ENCODE measurements at regions not wholly inside any gene's neighbourhood (a gene's known extent, or its start where the extent isn't known, plus 50 kb on each side); places are given as distances from the start of the nearest gene placed in this dataset.

DNA sequence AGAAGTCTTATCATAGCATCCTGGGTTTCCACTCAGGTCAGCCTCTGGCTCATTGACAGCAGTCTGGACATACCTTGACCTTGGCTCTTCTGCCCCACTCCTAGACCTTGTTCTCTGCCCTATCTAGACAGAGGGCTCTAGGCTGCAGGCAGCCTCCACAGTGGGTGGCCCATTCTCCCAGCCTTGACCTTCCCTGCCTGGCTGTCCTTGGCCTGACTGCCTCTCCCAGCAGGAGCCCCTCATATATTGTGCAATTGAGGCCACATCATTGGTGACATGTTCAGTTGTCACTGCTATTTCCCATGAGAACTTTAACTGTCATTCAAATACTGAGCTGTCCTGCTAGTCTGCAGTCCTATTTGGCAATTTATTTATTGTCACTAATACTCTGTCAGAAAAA, 503.4 kb downstream of the PLXNA4 start:
- no peak for DNase-seq

DNA sequence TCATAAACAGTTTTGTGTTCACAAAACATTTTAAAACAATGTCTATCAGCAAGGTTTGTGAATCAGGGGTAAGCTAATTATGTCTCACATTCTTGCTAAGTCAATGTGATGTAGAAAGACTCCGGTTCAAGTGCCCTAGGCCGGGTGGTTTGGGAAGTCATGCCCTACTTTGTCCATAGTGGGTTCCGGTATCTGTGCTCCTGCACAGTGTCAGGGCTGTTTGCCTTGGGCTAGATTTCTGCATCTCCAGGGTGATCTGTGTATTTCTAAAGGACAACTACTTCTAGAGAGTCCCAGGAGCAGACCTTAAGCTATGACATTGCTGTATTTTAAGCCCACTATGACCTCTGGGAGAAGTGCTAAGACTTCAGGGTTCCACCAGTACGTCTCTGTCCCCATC, 504.1 kb downstream of the PLXNA4 start:
- no peak for DNase-seq

DNA sequence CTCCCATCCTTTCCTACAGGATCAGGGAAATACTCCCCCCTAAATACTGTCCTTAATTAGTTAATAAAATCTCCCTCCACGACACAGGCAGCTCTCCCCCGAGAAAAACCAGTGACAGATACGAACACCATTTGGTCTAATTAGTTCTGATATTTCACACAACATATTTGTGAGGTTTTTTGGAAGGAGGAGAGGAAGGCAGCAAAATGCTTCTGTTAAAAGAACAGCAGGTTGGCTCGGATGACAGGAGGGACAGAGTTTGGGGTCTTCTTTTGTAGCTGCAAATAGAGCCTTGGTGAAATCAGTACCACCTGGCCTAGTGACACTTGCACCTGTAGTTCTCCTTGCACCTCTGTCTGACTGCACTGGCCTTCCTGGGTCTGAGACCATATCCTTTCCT, 507.0 kb downstream of the PLXNA4 start:
- no peak for DNase-seq

DNA sequence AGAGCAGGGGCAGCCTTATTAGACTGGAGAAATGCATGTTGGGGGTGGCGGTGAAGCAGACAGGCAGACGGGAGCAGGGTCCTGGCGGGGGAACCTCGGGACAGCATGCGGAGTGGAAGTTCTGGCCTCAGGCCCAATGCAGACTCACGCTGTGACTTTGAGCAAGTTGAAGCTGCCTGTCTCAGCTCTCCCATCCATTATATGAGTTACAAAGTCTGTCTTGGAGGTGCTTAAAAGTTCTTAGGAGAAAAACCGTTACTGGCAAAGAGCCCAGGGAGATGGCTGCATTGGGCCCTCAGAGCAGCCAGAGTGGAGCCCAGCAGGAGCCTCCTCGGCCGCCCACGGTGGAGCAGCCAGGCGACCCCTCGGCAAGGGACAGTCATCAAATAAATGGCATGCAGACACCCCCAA, 509.5 kb downstream of the PLXNA4 start:
- DNase-seq = no peak

DNA sequence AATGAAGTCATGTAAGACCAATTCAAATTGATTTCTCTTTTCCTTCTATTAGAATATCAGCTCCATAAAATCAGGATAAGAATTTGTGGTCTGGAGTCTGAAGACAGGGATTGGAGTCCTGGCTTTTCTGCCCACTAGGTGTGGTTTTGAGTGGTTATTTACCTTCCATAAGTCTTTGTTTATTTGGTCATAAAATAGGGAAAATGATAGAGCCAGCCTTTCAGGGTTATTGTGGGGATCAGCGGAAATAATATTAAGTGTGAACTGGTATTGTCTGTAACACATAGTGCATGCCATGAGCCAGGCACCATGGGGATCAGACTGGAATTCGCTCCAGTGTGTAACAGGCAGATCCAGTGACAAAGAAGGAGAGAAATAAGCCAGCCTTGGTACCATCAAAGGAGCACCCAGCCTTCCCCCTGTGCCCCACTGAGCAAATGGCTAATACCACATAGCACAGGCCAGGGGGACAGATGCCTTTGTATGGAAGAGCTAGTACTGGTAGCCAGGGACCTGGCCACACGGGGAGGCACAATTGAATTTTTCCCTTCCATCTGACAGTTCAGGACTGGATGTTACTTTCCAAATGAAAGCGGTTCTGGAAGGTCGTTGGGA, 509.7 kb upstream of the PODXL start:
- DNase-seq = no peak

DNA sequence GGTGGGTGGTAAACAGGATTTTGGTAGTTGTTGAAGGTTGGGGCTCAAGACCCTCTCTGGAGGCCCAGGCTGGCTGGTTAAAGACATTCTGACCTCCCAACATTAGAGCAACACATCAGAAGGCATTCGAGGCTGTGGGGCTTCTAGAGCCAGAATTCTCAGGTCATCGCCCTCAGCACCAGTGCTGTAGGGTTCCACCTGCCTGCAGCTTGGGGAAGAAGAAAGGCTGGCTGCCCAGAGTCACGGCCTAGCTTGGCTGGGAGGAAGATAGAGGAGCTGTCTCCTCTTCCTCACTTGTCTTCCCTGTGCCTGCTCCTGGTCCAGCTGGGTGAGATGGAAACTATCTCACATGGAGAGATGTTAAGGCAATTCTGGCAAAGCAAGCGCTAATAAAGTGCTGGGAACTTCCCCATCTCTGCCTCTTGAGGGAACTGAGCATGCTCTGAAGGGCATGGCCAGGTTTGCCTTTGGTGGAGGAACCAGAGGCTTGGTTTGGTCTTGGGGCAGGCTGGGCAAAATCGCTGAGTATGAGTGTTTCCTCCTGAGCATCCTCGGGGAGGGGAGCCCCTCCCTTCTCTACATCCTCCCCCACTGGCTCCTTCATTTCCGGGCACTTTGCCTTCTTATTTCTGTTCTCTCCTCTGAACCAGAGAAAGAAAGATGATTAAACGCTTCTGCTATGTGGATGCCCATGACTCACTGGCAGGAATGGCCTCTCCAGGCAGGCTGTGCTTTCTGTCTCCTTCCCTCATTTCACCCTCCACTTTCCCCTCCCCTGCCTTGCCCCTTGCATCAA, 509.0 kb upstream of the PODXL start:
- DNase-seq = no peak

DNA sequence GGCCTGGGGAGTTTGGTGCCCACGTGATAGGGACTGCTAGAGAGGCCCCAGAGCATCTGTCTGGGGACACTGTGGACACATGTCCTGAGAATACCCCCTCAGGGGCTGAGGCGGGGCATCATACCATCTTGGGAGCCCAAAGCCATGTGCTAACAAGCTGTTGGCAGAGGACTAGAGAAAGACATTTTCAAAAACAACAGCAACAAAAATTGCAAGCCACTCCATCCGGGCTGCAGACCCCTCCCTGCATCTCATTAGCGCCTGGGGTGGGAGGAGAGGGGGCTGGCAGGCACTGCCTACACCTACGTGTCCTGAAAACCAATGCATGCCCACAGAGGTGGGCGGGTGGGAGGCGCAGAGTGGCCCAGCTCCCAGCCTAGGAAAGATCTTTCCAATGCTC, 507.4 kb upstream of the PODXL start:
- DNase-seq = no peak

DNA sequence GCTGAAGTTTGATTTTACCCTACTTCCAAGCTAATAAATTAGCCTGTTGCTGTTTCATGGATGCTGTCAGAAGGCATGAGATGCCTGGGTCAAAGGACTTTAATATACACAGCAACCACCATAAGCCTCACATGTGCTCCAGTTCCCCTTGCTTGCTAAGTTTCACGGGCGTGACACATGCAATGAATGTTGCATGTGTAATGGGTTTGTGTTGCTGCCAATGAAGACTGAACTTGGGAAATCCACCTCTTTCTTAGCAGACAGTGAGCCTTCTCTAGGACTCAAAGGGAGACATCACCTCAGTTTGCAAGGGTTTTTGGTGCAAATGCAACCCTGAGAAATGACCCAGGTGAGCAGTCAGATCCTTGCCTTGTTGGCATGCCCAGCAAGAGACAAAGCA, 505.5 kb upstream of the PODXL start:
- DNase-seq = no peak

DNA sequence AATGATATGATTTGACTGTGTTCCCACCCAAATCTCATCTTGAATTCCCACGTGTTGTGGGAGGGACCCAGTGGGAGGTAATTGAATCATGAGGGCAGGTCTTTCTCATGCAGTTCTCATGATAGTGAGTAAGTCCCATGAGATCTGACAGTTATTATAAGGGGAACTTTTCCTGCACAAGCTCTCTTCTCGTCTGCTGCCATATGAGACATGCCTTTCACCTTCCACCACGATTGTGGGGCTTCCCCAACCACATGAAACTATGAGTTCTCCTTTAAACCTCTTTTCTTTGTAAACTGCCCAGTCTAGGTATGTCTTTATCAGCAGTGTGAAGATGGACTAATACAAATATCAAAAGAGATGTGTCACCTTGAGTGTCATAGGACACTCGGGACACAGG, 502.7 kb upstream of the PODXL start:
- no peak for DNase-seq

DNA sequence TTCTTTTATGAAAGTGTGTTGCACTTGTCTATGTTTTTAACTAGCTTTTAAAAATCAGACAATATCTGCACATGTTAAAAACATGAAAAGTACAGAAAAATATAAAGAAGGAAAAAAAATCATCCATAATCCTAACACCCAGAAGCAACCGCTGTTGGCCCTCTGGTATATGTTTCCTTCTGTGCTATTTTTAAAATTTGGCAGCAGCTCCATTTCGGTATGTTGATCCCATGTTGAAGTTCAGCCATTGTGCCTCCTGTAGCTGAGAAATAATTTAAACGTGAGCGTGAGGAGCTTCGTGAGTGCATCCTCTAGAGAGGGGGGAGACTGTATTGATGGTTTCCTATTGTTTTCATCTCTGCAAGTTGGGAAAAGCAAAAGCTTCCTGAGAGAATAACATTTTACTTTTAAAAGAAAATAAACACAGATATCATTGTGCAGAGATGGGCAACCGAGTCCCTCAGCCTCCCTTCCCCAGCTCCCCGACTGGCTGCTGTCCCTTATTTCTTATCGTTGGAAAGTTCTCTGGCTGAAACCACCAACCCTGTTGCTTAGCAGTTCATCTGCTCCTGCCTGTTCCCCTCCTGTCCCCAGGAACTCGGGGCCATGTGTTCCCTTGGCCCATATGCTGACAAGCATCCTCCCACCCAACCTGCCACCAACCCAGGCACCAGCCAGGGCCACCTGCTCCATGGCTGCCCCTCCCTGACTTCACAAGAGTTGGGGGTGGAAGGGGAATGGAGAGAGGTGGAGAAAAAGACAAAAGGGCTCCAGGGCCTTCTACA, 499.1 kb upstream of the PODXL start:
- DNase-seq = no peak

DNA sequence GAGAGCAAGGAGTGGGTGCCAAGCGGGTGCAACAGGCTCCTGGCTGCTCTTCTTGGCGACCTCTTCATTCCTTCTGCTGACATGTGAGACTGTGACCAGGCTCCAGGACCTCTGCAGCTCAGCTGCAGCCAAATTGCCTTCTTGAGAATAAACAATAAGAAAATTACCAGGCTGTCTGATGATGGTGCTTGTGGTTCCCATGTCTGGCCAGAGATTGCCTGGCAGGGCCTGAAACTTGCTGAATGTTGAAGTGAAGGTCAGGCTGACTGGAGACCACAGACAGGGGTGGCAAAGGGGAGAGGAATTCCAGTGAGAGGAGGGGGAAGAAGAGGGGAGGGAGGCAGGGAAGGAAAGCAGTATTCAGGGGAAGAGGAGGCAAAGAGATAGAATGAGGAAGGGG, 497.4 kb upstream of the PODXL start:
- no peak for DNase-seq

DNA sequence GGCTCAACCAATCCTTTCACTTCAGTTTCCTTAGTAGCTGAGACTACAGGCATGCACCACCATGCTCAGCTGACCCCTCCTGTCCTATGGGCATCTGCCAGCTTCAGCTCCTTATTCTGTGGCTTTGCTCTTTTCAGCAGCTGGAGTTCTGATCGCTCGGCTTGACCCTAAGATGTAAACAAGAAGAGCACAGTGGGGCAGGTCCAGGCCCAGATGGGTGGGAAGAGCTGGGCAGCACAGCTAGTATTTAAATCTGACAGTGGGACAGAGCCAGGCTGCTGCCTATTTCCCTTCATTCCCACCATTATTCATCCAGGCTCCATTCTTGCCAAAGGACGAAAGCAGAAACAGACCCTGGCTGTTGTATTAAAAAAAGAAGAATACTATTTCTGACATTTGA, 494.9 kb upstream of the PODXL start:
- DNase-seq = no peak

DNA sequence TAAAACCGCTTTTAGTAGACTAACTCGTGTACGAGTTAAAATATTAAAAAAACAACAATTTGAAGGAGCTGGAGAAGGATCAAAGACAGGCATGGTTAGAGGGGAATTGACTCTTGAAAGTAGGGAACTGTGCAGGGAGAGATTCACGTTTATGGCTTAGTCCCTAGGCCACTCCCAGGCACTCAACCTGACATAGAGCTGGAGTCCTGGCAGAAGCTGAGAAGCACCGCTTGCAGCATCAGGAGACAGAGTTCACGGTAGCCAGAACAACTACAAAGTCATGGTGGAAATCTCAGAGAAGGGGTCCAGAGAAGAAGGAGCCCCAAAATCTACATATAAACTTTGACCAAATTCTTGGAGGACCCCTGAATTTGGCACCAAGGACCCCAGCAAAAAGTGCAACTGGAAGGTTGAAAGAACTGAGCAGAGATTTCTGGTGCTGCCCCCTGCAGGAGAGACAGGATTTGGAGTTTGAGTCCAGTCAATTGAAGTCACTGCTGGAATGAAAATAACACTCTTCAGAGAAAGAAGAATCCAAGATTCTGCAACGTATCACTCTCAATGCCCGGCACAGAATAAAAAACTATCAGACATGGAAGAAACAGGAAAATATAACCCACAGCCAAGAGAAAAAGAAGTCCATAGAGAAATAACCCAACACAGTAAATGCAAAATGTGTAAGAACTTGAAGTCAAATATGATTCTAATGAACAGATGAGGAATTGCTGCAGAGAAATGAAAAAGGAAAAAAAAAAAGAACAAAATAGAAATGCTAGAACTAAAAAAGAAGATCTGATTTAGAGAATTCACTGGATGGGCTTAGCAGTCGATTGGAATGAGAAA, 493.3 kb upstream of the PODXL start:
- no peak for DNase-seq

DNA sequence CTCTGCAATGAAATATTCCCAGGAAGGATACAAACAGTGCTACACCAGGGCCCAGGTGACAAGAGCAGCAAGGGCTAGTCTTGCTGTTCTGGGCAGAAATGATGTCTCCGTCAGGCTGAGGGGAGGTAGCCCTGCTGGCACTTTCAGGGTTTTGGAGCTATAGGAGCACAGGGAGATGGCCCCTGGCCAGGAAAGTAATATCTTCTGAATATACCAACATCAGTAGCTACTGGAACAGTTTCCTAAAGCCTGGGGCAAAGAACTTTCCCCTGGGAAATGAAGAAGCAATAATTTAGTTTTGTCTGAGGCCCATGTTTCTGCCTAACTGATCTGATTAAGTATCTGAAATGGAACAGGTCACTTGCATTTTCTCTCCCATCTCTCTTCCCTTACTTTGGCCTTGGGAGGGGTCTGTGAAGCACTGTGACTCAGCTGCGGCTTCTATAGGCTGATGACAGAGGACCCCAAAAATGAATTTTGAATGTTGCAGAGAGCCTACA, 489.1 kb upstream of the PODXL start:
- DNase-seq = no peak

DNA sequence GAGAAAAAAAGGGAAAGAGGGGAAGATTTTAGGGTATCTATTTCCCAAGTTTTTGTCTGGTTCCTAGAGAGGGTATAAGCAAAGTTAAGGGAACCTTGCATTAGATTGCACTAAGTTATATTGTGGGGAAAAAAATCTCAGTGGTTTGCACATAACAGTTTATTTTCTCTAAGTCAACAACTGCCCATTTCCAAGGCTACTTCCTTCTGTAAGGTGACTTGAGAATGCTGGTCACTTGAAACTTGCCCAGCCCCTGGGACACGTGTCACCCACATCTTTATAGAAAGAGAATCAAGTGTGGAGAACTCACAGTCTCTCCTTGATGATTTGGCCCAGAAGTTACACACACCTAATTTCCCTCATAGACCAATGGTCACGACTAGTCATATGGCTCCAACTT, 488.6 kb upstream of the PODXL start:
- no peak for DNase-seq

DNA sequence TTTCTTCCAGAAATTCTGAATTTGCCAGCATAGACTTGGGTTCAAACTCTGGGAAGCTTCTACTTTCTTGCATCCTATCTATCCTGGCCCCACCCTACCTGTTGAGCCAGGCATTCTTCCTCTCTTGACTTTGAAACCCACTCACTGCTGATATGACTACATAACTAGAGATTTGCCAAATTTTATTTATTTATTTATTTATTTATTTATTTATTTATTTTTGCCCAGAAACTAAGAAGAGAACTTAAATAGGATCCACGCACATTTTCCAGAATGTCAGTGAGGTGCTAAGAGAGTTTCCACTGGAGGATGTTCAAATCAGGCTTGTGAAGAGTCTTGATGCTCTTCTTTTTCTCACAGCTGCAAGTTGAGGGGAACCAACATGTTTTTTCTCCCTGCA, 487.8 kb upstream of the PODXL start:
- no peak for DNase-seq

DNA sequence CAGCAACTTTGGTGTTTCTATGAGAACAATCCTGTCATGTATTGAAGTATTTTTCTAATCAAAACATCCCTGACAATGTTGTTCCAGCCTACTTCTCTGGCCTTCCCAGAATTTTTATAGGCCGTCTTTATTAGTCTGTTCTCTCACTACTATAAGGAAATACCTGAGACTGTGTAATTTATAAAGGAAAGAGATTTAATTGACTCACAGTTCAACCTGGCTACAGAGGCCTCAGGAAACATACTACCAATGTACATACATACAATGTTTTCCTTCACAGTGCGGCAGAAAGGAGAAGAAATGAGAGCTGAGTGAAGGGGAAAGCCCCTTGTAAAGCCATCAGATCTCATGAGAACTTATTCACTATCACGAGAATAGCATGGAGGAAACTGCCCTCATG, 484.7 kb upstream of the PODXL start:
- no peak for DNase-seq

DNA sequence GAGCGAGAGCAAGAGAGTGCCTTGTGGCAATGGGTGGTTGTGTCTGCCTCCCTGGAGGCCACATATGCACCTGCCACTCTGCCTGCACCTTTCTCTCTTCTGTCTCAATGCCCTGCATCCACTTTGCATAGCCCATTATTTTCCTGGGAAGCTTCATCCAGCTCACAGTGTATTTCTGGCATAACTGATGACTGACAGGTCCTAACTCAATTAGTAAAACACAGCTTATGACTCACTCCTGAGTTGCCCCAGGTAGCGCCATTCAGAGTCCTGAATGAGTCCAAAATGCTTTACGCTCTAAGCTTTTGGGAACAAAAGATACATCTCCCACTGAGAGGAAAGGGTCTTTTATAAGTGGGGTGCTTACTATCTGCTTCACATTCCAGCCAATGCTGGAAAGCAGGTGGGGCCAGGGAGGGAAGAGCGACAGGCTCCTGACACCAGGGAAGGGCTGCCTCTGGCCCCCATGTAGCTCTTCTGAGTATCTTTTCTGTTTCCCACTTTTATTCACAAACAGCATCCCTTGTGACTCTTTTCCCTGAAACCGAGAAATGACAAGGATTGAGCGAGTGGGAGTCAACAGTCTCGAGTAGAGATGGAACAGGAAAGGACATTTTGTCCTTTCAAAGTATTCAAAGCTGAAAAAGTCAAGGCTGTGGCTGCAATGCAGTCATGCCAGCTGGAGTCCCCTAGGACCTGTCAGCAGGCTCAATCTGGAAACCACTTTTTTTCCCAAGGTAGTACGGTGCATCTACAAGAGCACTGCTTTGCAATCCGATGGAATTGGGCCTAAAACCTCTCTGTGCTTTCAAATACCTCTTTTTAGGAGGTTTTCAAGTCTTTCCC, 479.3 kb upstream of the PODXL start:
- no peak for DNase-seq

DNA sequence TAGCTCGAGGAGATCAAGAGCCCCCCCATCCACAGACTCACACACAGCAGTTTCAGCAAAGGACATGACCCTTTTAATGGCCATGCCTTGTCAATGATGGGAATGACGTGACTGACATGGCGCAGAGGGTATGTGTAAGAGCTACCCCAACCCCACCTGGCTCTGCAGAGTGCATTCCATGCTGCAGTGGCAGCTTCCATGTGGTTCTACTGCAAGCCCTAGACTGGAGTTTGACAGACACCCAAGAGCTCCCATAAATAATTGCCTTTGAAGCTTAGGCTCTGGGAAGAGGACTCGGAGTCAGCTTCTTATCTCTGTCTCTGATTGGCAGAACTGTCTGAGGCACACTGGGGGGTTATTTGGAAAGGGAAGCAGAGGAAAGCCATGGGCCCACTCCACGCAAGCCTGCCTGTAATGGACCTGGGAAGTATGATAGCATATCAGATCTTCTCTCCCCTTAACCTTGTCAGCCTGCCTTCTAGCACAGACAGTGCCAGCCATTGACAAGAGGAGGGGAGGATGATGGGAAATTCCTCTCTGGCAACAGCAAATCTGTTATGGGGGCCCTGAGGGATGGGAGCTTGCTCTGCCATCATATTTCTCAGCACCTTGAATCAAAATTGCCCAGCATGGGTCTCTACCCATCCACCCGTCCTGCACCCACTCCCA, 478.5 kb upstream of the PODXL start:
- DNase-seq = no peak

DNA sequence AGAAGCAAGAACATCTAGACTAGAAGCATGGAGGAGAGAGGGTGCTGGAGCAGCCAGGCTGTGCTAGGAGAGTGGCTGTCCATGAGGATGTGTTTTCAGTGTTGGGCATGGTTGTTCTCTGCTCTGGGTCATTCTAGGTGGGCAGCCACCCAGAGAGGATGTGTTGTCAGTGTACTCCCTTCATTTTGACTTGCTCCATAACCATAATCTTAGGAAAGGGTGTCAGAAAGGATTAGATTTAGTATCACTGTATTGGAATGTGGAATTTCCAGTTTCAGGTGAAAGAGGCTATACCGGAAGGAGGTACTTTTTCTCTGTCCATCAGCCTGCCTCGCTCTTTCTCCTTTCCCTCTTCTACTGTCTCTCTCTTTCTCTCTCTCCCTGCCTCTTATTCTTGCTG, 474.5 kb upstream of the PODXL start:
- no peak for DNase-seq

DNA sequence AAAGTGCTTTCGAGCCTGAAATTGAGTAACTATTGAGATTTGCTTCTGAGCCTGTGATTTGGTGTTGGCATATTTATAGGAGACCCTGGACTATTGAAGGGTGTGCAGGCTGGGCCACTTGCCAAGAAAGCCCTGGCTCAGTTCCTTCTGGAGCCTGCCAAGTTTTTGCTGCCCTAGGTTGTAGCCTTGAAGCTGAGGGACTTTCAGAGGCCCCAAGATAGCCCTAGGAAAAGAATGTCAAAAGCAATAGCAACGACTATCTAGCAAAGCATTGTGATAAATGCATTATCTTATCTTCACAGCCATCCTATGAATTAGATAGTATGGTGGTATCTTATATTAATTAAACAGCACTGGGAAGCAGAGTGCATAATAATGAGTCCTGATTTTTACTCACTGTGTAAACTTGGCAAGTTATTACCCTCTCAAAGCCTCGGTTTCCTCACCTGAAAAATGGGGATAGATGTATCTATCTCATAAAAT, 473.7 kb upstream of the PODXL start:
- peak; percentile 90 for DNase-seq
